ENCODE measurements at regions not wholly inside any gene's neighbourhood (a gene's known extent, or its start where the extent isn't known, plus 50 kb on each side); places are given as distances from the start of the nearest gene placed in this dataset.

DNA sequence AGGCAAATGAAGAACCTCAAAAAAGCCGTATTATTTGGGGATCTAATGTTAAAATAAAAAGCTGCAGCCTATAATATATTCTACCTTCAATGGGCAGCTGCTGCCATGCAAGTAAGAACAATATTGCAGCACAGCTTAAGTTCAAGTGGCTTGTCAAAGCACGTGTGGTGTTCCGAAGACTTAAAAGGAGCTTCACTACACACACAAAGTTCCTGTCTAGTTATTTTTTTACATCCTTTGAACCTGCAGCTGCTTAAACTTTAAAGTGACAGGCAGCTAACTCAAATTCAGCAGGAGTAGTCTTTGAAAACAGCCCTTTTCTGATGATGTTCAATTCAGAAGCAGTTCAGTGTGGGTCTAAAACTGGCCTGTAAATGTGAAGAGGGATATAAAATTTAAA, 85.8 kb upstream of the XIRP2 start:
- BruUV-seq (replicated peaks), result no TSS peak
- Histone ChIP-seq H3K4me3 (no peak overlapping the region), H3K36me3 (ENCODE audit: control insufficient read depth in 2 of 2, insufficient read depth in 2 of 2, low read length in 1 of 2) (no peaks in the 10 kb centered on the region), H3K9me3 (replicated peaks; ENCODE audit: control insufficient read depth, insufficient read depth, low read length) (no peaks in the 10 kb centered on the region), H3K27ac (ENCODE audit: control insufficient read depth, insufficient read depth) (no peak overlapping the region), H3K4me2 (ENCODE audit: control insufficient read depth, insufficient read depth) (no peak overlapping the region), H2AFZ (ENCODE audit: control insufficient read depth, low read depth, low read length) (no peak overlapping the region), H3K9ac (ENCODE audit: control insufficient read depth, insufficient read depth, low read length) (no peak overlapping the region), H3K27me3 (replicated peaks in 1 of 2; ENCODE audit: control insufficient read depth in 2 of 2, insufficient read depth in 2 of 2, low read length in 1 of 2) (no peaks in the 10 kb centered on the region), H3K4me1 (ENCODE audit: control insufficient read depth, insufficient read depth, low read length) (no peaks in the 10 kb centered on the region), H3K79me2 (ENCODE audit: control insufficient read depth, insufficient read depth, low read length) (no peaks in the 10 kb centered on the region), H4K20me1 (ENCODE audit: control insufficient read depth, insufficient read depth) (no peaks in the 10 kb centered on the region; the same call in 1 of the 2 replicates)
- CTCF ChIA-PET, result no interaction called here
- intact Hi-C loops (cut with micrococcal nuclease; ENCODE audit: unreplicated experiment), result no loop called here
- in situ Hi-C loops (cut with MboI), result no loop called here
- DNase-seq (ENCODE audit: low read depth, low spot score) (no peak), ATAC-seq (no peak), FAIRE-seq (no peak)
- SMC1A ChIA-PET (ENCODE audit: uncharacterized antibody, unreplicated experiment), result interaction anchor here (1.1 to 2.6 kb wide), 2 partner anchors 12 to 76 kb away, joined by 3 to 8 read pairs; no protein-coding TSS in a partner anchor
- RAD21 ChIA-PET (ENCODE audit: unreplicated experiment), result no interaction called here
- POLR2A ChIA-PET, result no interaction called here
- WGBS (ENCODE audit: insufficient coverage, insufficient replicate concordance, low lambda C conversion rate, missing lambda C conversion rate), result 10% methylated on average over 3 of the region's 3 CpGs
- TF ChIP-seq KLF5 (IDR thresholded peaks at IDR 0.05; ENCODE audit: partially characterized antibody), result no peak
- no peak for TF ChIP-seq YY1 (IDR thresholded peaks at IDR 0.05; ENCODE audit: low read depth, low read length)
- TF ChIP-seq HDAC6 (IDR thresholded peaks at IDR 0.05; ENCODE audit: unreplicated experiment), result no peak
- TF ChIP-seq, protein P1, sequence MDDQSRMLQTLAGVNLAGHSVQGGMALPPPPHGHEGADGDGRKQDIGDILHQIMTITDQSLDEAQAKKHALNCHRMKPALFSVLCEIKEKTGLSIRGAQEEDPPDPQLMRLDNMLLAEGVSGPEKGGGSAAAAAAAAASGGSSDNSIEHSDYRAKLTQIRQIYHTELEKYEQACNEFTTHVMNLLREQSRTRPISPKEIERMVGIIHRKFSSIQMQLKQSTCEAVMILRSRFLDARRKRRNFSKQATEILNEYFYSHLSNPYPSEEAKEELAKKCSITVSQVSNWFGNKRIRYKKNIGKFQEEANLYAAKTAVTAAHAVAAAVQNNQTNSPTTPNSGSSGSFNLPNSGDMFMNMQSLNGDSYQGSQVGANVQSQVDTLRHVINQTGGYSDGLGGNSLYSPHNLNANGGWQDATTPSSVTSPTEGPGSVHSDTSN (IDR thresholded peaks at IDR 0.05; ENCODE audit: insufficient replicate concordance, low read depth, low read length), result no peak
- TF ChIP-seq, protein P2, sequence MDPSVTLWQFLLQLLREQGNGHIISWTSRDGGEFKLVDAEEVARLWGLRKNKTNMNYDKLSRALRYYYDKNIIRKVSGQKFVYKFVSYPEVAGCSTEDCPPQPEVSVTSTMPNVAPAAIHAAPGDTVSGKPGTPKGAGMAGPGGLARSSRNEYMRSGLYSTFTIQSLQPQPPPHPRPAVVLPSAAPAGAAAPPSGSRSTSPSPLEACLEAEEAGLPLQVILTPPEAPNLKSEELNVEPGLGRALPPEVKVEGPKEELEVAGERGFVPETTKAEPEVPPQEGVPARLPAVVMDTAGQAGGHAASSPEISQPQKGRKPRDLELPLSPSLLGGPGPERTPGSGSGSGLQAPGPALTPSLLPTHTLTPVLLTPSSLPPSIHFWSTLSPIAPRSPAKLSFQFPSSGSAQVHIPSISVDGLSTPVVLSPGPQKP (IDR thresholded peaks at IDR 0.05; ENCODE audit: low read depth, low read length), result no peak
- TF ChIP-seq, protein P3, sequence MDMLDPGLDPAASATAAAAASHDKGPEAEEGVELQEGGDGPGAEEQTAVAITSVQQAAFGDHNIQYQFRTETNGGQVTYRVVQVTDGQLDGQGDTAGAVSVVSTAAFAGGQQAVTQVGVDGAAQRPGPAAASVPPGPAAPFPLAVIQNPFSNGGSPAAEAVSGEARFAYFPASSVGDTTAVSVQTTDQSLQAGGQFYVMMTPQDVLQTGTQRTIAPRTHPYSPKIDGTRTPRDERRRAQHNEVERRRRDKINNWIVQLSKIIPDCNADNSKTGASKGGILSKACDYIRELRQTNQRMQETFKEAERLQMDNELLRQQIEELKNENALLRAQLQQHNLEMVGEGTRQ (IDR thresholded peaks at IDR 0.05; ENCODE audit: borderline replicate concordance, low read depth, low read length), result no peak
- TF ChIP-seq, protein P4, sequence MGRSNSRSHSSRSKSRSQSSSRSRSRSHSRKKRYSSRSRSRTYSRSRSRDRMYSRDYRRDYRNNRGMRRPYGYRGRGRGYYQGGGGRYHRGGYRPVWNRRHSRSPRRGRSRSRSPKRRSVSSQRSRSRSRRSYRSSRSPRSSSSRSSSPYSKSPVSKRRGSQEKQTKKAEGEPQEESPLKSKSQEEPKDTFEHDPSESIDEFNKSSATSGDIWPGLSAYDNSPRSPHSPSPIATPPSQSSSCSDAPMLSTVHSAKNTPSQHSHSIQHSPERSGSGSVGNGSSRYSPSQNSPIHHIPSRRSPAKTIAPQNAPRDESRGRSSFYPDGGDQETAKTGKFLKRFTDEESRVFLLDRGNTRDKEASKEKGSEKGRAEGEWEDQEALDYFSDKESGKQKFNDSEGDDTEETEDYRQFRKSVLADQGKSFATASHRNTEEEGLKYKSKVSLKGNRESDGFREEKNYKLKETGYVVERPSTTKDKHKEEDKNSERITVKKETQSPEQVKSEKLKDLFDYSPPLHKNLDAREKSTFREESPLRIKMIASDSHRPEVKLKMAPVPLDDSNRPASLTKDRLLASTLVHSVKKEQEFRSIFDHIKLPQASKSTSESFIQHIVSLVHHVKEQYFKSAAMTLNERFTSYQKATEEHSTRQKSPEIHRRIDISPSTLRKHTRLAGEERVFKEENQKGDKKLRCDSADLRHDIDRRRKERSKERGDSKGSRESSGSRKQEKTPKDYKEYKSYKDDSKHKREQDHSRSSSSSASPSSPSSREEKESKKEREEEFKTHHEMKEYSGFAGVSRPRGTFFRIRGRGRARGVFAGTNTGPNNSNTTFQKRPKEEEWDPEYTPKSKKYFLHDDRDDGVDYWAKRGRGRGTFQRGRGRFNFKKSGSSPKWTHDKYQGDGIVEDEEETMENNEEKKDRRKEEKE (IDR thresholded peaks at IDR 0.05), result no peak
